PC-3 (cell line): ENCODE measurements at regions not wholly inside any gene's neighbourhood (a gene's known extent, or its start where the extent isn't known, plus 50 kb on each side); places are given as distances from the start of the nearest gene placed in this dataset.

Experiments used
- ATAC-seq: fragments of 200-7000 bp; cut with Tn5 transposase; 2 replicates; pipeline ENCODE4 v1.9.1; 2020; ENCODE audit warnings: mild to moderate bottlenecking, moderate library complexity
- BruUV-seq: library from RNA; stranded (reverse); fragments of 400-500 nt; replicated peaks from 2 replicates; lab custom pipeline; 2021; lab: Mats Ljungman, UMichigan
- CTCF ChIA-PET: fragments of 300-600 bp; sonication (Branson Sonifier 250); formaldehyde crosslinking; loops from one replicate; lab custom pipeline; 2022; ENCODE audit warnings: antibody characterized with exemption; lab: Charles Lee
- POLR2A ChIA-PET: fragments of 300-600 bp; sonication (Branson Sonifier 250); formaldehyde crosslinking; loops from one replicate; lab custom pipeline; 2022; ENCODE audit warnings: antibody characterized with exemption; ENCODE audit not compliant: unreplicated experiment; lab: Charles Lee
- DNase-seq: peaks from one replicate; pipeline ENCODE4 v3.0.0-alpha.2; 2015
- H2AFZ ChIP-seq: fragments of 300-600 bp; sonication (generic); 2 replicates; pipeline ENCODE4 v1.6.0; 2016; ENCODE audit warnings: antibody characterized with exemption, low read length
- H3F3A ChIP-seq: fragments of 300-600 bp; sonication (generic); one replicate; pipeline ENCODE4 v1.6.0; 2017; ENCODE audit warnings: antibody characterized with exemption, low read length, control low read depth, mild to moderate bottlenecking; ENCODE audit not compliant: unreplicated experiment
- H3K27ac ChIP-seq: fragments of 300-600 bp; sonication (generic); 2 replicates; pipeline ENCODE4 v1.5.1; 2016; ENCODE audit warnings: mild to moderate bottlenecking, low read length
- H3K27me3 ChIP-seq: fragments of 300-600 bp; sonication (generic); 2 replicates; pipeline ENCODE4 v1.6.1; 2016; ENCODE audit warnings: low read length, mixed read lengths
- H3K36me3 ChIP-seq: fragments of 300-600 bp; sonication (generic); 2 replicates; pipeline ENCODE4 v1.6.1; 2016; ENCODE audit warnings: low read depth, mixed run types, low read length, mixed read lengths
- H3K4me1 ChIP-seq: fragments of 300-600 bp; sonication (generic); 2 replicates; pipeline ENCODE4 v1.5.1; 2016; ENCODE audit warnings: low read length; ENCODE audit not compliant: insufficient read depth
- H3K4me2 ChIP-seq: fragments of 300-600 bp; sonication (generic); 2 replicates; pipeline ENCODE4 v1.6.0; 2016; ENCODE audit warnings: low read length
- H3K4me3 ChIP-seq: fragments of 300-600 bp; sonication (generic); 2 replicates; pipeline ENCODE4 v1.5.1; 2016; ENCODE audit warnings: mild to moderate bottlenecking, low read length, mixed read lengths
- H3K79me2 ChIP-seq: fragments of 300-600 bp; sonication (generic); 2 replicates; pipeline ENCODE4 v1.6.1; 2017; ENCODE audit warnings: low read length, mixed read lengths
- H3K9ac ChIP-seq: fragments of 300-600 bp; sonication (generic); 2 replicates; pipeline ENCODE4 v1.6.0; 2016; ENCODE audit warnings: mild to moderate bottlenecking, low read length
- H3K9me2 ChIP-seq: fragments of 300-600 bp; sonication (generic); replicated peaks from 2 replicates; pipeline ENCODE4 v1.6.1; 2016; ENCODE audit warnings: mixed run types, low read length, mixed read lengths
- H3K9me3 ChIP-seq: fragments of 300-600 bp; sonication (generic); 2 replicates; pipeline ENCODE4 v1.6.1; 2016; ENCODE audit warnings: low read length, mixed read lengths
- H4K20me1 ChIP-seq: fragments of 300-600 bp; sonication (generic); 2 replicates; pipeline ENCODE4 v1.6.1; 2016; ENCODE audit warnings: low read length, mixed read lengths
- EZH2 ChIP-seq: fragments of 300-600 bp; sonication (generic); IDR thresholded peaks from one replicate; pipeline ENCODE4 v1.6.1; 2017; ENCODE audit warnings: antibody characterized with exemption, mild to moderate bottlenecking, low read length; ENCODE audit not compliant: unreplicated experiment
- EZH2phosphoT487 ChIP-seq: fragments of 300-600 bp; sonication (generic); IDR thresholded peaks from 2 replicates; pipeline ENCODE4 v1.6.1; 2018; ENCODE audit warnings: mild to moderate bottlenecking, antibody characterized with exemption, low read length, borderline replicate concordance
- intact Hi-C: fragments of 100-400 bp; cut with micrococcal nuclease; formaldehyde crosslinking; loops from 2 replicates; pipeline ENCODE4 v1.9.0; 2023
- TF ChIP-seq, protein P1 (sequence below): fragments of 300-600 bp; sonication (generic); conservative IDR thresholded peaks from 2 replicates; pipeline ENCODE4 v1.5.1; 2017; ENCODE audit warnings: antibody characterized with exemption, low read depth, mild to moderate bottlenecking, low read length

GRCh38 chr1:30627206-30627605 lies 96.2 kb downstream of the MATN1 start:
- no peaks in the 10 kb centered on the region; the same call in 1 of the 2 replicates for H3K9me3 ChIP-seq
- H3K4me2 ChIP-seq = no peak overlapping the region
- no peaks in the 10 kb centered on the region for H3K27me3 ChIP-seq
- intact Hi-C loops = no loop called here
- no peaks in the 10 kb centered on the region for H3F3A ChIP-seq
- POLR2A ChIA-PET = no interaction called here
- H3K9ac ChIP-seq = no peak overlapping the region
- H4K20me1 ChIP-seq = no peaks in the 10 kb centered on the region
- H3K79me2 ChIP-seq = no peaks in the 10 kb centered on the region
- CTCF ChIA-PET = no interaction called here
- BruUV-seq = no TSS peak
- H3K9me2 ChIP-seq = no peaks in the 10 kb centered on the region
- no peaks in the 10 kb centered on the region for H3K4me1 ChIP-seq
- DNase-seq = no peak
- TF ChIP-seq EZH2 (no peak), EZH2phosphoT487 (no peak)
- TF ChIP-seq, protein P1, sequence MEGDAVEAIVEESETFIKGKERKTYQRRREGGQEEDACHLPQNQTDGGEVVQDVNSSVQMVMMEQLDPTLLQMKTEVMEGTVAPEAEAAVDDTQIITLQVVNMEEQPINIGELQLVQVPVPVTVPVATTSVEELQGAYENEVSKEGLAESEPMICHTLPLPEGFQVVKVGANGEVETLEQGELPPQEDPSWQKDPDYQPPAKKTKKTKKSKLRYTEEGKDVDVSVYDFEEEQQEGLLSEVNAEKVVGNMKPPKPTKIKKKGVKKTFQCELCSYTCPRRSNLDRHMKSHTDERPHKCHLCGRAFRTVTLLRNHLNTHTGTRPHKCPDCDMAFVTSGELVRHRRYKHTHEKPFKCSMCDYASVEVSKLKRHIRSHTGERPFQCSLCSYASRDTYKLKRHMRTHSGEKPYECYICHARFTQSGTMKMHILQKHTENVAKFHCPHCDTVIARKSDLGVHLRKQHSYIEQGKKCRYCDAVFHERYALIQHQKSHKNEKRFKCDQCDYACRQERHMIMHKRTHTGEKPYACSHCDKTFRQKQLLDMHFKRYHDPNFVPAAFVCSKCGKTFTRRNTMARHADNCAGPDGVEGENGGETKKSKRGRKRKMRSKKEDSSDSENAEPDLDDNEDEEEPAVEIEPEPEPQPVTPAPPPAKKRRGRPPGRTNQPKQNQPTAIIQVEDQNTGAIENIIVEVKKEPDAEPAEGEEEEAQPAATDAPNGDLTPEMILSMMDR = no peak
- H2AFZ ChIP-seq = no peak overlapping the region
- H3K36me3 ChIP-seq = no peaks in the 10 kb centered on the region
- H3K4me3 ChIP-seq = no peak overlapping the region
- no peak overlapping the region for H3K27ac ChIP-seq
- no peak for ATAC-seq

GRCh38 chr1:30623431-30623830 lies 100.0 kb downstream of the MATN1 start:
- ATAC-seq = no peak
- Histone ChIP-seq H3K27me3 (no peaks in the 10 kb centered on the region), H3K27ac (no peak overlapping the region), H3K79me2 (no peaks in the 10 kb centered on the region), H3K9me3 (no peaks in the 10 kb centered on the region; the same call in 1 of the 2 replicates), H3K4me3 (no peak overlapping the region), H3K4me1 (peaks cover 4% of the 10 kb centered on the region; the same call in 1 of the 2 replicates), H3K36me3 (no peaks in the 10 kb centered on the region), H3K9ac (no peak overlapping the region), H2AFZ (no peak overlapping the region), H3F3A (no peaks in the 10 kb centered on the region), H3K9me2 (no peaks in the 10 kb centered on the region), H3K4me2 (no peak overlapping the region), H4K20me1 (no peaks in the 10 kb centered on the region)
- POLR2A ChIA-PET = no interaction called here
- CTCF ChIA-PET = no interaction called here
- no peak for DNase-seq
- intact Hi-C loops = no loop called here
- no TSS peak for BruUV-seq
- TF ChIP-seq EZH2 (no peak), EZH2phosphoT487 (no peak)
- TF ChIP-seq, protein P1 = no peak

DNA sequence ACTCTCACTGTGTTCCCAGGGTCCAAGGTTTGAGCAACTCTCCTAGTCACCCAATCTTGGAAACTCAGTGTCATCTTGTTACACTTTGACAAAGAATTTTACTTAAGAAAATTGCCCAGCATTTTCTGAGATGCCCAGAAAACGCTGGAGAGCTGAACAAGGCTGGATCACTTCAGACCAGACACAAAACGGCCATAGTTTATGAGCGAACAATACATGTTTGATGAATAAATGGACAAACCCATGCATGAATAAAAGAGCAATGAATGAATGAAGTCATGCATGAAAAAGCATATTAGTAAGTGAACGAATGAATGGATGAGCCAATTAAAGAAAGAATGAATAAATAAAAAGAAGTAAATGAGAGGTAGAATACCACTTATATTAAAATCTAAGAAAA lies 103.8 kb downstream of the MATN1 start:
- ChIA-PET POLR2A (no interaction called here), CTCF (no interaction called here)
- Histone ChIP-seq H3K9me2 (no peaks in the 10 kb centered on the region), H3K27ac (no peak overlapping the region), H3F3A (no peaks in the 10 kb centered on the region), H3K4me2 (no peak overlapping the region), H3K4me3 (no peak overlapping the region), H4K20me1 (no peaks in the 10 kb centered on the region), H3K4me1 (peaks cover 4% of the 10 kb centered on the region; the same call in 1 of the 2 replicates), H2AFZ (no peak overlapping the region), H3K79me2 (no peaks in the 10 kb centered on the region), H3K36me3 (no peaks in the 10 kb centered on the region), H3K9ac (no peak overlapping the region), H3K9me3 (no peaks in the 10 kb centered on the region), H3K27me3 (no peaks in the 10 kb centered on the region)
- no peak for ATAC-seq
- BruUV-seq = no TSS peak
- TF ChIP-seq, protein P1 = no peak
- TF ChIP-seq EZH2 (no peak), EZH2phosphoT487 (no peak)
- intact Hi-C loops = no loop called here
- no peak for DNase-seq
